ENCODE measurements at regions not wholly inside any gene's neighbourhood (a gene's known extent, or its start where the extent isn't known, plus 50 kb on each side); places are given as distances from the start of the nearest gene placed in this dataset.

GRCh38 chr6:78551361-78551760, 316.0 kb upstream of the IRAK1BP1 start:
- 80 to 82% methylated on average over 2 of the region's 2 CpGs for WGBS, 2 donors
- Histone ChIP-seq H3K27me3 (no peaks in the 10 kb centered on the region), H3K4me1 (no peaks in the 10 kb centered on the region), H3K9me3 (peaks cover 0 to 29% (median 6%) of the 10 kb centered on the region in 11 donors), H3K27ac (no peak overlapping the region), H3K4me3 (no peak overlapping the region), H3K36me3 (no peaks in the 10 kb centered on the region)
- ATAC-seq (no peak), DNase-seq (no peak)
- TF ChIP-seq, protein P1, sequence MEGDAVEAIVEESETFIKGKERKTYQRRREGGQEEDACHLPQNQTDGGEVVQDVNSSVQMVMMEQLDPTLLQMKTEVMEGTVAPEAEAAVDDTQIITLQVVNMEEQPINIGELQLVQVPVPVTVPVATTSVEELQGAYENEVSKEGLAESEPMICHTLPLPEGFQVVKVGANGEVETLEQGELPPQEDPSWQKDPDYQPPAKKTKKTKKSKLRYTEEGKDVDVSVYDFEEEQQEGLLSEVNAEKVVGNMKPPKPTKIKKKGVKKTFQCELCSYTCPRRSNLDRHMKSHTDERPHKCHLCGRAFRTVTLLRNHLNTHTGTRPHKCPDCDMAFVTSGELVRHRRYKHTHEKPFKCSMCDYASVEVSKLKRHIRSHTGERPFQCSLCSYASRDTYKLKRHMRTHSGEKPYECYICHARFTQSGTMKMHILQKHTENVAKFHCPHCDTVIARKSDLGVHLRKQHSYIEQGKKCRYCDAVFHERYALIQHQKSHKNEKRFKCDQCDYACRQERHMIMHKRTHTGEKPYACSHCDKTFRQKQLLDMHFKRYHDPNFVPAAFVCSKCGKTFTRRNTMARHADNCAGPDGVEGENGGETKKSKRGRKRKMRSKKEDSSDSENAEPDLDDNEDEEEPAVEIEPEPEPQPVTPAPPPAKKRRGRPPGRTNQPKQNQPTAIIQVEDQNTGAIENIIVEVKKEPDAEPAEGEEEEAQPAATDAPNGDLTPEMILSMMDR (IDR thresholded peaks at IDR 0.05): no peak
- intact Hi-C loops (cut with DNase I): no loop called here

- no peaks in the 10 kb centered on the region for H3K36me3 ChIP-seq
- WGBS, 2 donors: 86 to 88% methylated on average over 3 of the region's 3 CpGs
- intact Hi-C loops (cut with DNase I): no loop called here
- no peak for DNase-seq
- no peaks in the 10 kb centered on the region for H3K4me1 ChIP-seq
- H3K4me3 ChIP-seq: no peak overlapping the region
- no peak for ATAC-seq
- TF ChIP-seq, protein P1 (IDR thresholded peaks at IDR 0.05): no peak
- no peak overlapping the region for H3K27ac ChIP-seq
- no peaks in the 10 kb centered on the region for H3K27me3 ChIP-seq
- peaks cover 0 to 40% (median 7%) of the 10 kb centered on the region in 11 donors for H3K9me3 ChIP-seq
Observed at GRCh38 chr6:78552435-78552834, 314.9 kb upstream of the IRAK1BP1 start.

- Histone ChIP-seq H3K9me3 (peaks cover 0 to 42% (median 7%) of the 10 kb centered on the region in 11 donors), H3K27me3 (no peaks in the 10 kb centered on the region), H3K4me3 (no peak overlapping the region), H3K36me3 (no peaks in the 10 kb centered on the region), H3K27ac (no peak overlapping the region), H3K4me1 (no peaks in the 10 kb centered on the region)
- TF ChIP-seq, protein P1 (IDR thresholded peaks at IDR 0.05): no peak
- ATAC-seq (no peak), DNase-seq (no peak)
- intact Hi-C loops (cut with DNase I): no loop called here
- 70 to 77% methylated on average over 2 of the region's 2 CpGs for WGBS, 2 donors
Observed at GRCh38 chr6:78554341-78554740, 313.0 kb upstream of the IRAK1BP1 start.

DNA sequence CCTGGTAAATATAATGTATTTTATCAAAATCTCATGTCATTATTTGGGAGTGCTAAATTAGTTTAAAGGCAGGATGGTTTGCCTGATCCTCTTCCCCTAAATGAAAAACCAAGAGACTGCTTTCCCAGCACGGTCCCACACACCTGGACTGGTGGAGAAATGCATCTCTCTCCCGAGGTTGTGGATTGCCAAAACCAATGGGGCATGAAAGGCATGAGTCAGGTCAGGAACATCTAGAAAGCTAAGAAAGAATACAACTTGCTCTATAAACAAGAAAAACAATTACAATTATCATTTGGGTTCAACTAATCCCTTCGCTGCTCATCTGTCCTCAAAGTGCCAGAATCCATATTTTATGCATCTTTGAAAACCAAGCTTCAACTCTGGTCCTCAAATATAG, 308.3 kb upstream of the IRAK1BP1 start:
- TF ChIP-seq, protein P1 (IDR thresholded peaks at IDR 0.05): no peak
- H3K27ac ChIP-seq: no peak overlapping the region
- H3K27me3 ChIP-seq: no peaks in the 10 kb centered on the region
- DNase-seq: no peak
- H3K36me3 ChIP-seq: no peaks in the 10 kb centered on the region
- no peaks in the 10 kb centered on the region for H3K4me1 ChIP-seq
- WGBS, 2 donors: 75 to 77% methylated on average over 3 of the region's 3 CpGs
- H3K9me3 ChIP-seq: peaks cover 0 to 27% (median 0%) of the 10 kb centered on the region in 11 donors
- no peak for ATAC-seq
- intact Hi-C loops (cut with DNase I): no loop called here
- H3K4me3 ChIP-seq: no peak overlapping the region

DNA sequence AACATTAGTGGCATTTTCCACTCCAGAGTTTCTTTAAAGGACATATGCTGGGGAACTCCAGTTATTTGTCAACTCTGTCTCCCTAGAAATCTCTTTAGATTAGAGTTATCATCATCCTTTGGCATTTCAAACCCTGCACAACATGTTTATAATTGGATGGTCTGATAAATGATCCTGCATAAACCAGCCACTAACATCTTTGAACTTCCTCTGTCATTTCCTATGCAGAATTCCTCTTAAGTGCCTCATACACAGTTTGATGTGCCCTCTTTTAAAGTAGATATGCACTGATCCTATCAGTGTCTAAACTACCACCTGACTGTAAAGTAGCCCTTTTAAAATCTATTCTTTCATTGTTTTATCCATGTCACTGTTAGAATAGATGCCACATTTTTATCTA, 306.3 kb upstream of the IRAK1BP1 start:
- ATAC-seq (no peak), DNase-seq (no peak)
- Histone ChIP-seq H3K4me3 (no peak overlapping the region), H3K4me1 (no peaks in the 10 kb centered on the region), H3K36me3 (no peaks in the 10 kb centered on the region), H3K27ac (no peak overlapping the region), H3K9me3 (peaks cover 0 to 16% (median 0%) of the 10 kb centered on the region in 11 donors), H3K27me3 (no peaks in the 10 kb centered on the region)
- TF ChIP-seq, protein P1 (IDR thresholded peaks at IDR 0.05): no peak
- intact Hi-C loops (cut with DNase I): no loop called here
